HG03354 (cell line): ENCODE measurements at regions not wholly inside any gene's neighbourhood (a gene's known extent, or its start where the extent isn't known, plus 50 kb on each side); places are given as distances from the start of the nearest gene placed in this dataset.
A peak's percentile ranks its signal among the peaks of the same experiment; 100 is the strongest.

Experiments
- ATAC-seq: cut with Tn5 transposase; IDR thresholded peaks from one replicate; pipeline ENCODE4 v1.9.1; 2021; ENCODE audit warnings: mild to moderate bottlenecking; ENCODE audit not compliant: unreplicated experiment, poor library complexity, severe bottlenecking

DNA sequence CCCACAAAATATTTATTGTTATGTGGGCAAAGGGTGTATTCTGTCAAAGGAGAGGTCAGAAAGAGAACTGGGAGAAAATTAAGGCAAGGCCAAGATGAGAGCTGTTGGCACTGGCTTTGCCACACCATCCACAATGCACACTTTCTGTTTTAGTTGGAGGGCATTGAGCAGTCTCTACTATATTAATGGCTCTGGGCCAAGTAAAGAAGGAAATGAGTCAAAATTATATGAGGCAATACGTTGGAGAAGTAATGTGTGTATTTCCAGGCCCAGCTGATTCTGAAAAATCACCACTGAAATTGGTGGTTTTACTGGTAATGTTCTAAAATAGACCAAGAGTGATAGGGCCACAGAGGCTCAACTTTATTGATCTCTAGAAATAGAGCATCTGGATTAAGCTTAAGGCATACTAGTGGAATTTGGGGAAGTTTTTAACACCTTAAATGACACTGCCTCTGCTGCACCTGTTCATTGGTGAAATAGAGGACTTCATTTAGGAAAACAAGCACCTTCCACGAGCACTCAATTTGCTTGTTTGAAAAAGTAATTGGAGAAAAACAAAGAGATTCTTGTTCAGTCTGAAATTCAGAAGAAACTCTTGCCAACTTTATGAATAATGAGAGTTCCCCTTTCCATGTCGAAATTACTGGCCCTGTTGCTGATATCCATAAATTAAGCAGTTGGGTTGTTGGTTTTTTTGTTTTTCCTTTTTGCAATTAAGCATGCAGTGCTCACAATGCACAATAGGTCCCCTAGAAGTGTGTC lies 424.9 kb downstream of the ADGRL2 start:
- peak; percentile 69 for ATAC-seq

DNA sequence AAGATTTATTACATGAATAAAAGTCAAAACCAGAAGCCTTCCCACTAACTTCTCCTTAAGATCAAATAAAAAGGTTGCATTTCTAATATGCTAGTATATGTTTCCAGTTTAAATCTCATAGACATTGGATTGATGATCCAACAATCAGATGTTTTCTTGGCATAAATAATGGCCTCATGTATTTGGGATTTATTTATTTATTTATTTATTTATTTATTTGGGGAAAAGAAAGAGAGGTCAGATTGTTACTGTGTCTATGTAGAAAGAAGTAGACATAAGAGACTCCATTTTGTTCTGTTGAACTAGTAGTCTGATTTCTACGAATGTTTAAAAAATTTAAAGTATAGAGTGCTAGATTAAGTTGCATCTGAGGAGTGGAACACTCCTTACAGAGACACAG lies 422.4 kb downstream of the ADGRL2 start:
- ATAC-seq = no peak

DNA sequence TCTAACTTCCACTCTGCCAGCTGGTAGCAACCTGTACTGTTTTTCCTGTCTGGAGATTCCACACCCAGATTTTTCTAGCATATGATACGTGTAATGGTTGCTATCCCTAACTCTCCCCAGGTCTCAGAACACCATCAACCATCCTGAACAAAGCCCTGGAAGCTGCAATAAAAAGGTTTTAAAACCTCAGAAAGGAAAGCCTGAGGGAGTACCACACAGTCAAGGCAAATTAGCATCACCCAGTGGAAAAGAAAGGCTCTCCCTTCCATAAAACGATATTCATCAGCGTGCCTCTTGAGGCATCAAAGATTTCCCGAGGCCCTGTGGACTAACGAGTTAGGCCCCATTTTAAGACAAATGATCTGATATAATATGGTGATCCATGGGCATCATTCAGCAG lies 421.0 kb downstream of the ADGRL2 start:
- ATAC-seq = no peak

DNA sequence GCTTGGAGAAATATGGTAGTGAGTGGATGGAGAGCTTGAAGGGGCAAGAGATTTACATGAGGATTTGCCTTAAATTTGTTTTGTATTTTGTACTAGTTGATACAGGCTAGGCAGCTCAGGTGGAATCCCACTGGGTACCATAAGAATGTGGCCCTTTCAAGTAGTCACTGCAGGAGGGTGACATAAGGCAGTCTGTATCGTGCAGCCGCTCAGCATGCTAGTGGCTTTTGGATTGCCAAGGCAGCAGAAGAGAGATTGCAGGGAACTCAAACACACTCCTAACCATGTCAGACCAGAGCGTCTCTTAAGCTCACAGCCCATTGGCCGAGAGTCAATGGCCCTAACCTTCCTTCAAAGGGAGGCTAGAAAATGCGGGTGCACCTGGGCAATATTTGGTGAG lies 420.0 kb downstream of the ADGRL2 start:
- ATAC-seq = no peak

DNA sequence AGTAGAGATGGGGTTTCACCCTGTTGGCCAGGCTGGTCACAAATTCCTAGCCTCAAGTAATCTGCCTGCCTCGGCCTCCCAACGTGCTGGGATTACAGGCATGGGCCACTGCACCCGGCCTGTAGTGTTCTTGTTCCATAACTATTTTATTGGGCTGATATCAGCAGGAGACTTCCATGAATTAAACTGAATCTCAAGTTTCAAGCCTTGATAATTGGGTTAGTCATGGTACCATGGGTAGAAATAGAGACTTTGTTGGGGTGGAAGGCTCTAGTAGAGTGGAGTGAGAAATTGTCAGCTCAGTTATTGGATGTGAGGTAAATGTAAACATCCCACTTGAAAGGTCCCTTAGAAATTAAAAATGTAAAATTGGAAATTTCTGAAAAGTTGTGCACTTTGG lies 419.1 kb downstream of the ADGRL2 start:
- no peak for ATAC-seq

DNA sequence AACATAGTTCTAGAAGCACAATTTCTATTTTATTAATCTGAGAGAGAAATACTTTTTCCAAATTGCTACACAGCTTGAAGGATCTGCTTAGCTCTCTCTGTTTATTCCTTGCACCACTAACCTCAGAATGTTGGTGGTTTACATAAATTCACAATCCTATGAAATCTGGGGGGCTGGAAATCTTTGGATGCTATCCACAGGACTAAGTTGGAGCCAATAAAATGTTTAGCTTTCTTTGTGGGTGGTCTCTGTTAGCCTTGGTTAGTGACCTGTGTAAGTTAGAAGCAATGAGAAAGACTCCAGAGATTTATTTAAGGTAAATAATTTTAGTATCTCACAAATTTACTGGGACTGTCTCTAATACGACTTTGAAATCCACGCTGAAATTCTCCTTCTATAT lies 418.1 kb downstream of the ADGRL2 start:
- ATAC-seq = no peak

DNA sequence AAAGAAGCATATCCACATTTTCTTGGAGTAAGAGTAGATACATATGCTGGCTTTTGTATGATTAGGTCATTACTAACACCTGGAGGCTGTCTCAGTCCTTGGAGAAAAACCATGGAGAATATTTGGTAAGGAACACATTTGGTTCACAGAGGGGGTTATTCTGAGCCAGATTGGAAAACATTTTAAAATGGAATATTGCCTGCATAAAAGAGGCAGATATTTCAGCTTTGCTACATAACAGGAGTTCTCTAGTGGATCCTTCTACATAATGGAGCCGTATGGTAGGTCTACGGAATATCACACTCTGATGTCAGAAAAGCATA lies 415.1 kb downstream of the ADGRL2 start:
- no peak for ATAC-seq

DNA sequence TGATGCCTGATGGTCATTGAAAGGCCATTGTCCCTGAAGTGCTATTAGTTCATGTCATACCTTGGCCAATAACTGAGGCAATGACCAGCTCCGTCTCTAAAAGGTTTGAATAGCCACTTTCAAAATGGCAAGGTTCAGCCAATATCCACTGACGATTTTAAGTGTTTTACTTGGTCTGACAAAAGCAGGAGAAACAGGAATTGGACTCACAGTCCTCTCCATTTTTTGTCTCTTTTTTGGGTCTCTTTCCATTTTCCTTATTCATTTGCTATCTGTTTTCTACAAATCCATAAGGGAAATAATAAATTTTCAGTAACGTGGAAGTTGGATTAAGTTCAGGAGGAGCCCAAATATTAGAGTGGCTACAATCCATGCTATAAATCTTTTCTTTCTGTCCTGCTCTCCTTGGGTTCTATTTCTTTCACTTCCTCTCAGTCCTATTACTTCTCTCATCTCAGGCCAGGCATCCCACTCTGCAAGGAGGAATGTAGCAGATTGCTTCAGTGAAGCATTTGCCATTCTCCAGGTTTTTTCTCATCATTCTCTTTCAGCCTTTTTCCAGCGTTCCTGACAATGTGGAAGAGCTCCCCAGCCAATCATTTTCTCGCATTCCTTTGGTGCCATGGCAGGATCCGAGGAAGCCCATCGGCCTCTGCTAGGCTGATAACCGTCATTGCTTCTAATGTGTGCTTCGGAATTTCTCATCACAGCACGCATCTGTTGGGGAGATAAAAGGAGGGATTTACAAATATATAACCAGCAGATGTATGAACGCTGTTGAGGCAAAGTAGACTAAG lies 414.5 kb downstream of the ADGRL2 start:
- ATAC-seq = no peak

DNA sequence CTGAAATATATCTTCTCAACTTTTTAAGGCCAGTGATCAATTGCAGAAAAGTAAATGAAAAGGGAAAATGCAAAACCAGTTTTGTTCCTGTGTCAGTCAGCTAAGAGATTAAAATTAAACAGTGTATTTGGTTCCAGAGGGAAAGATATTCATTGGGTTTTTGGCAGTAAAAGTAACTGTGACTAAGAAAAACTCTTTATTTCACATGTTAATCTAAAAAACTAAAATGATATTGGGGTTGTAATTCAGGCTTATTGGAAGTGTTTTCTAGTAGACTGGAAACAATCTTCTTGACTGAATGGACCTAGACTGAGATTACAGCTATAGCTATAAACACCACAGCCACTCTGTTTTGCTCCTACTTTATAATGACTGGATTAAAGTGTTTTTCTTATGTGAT lies 413.9 kb downstream of the ADGRL2 start:
- no peak for ATAC-seq

DNA sequence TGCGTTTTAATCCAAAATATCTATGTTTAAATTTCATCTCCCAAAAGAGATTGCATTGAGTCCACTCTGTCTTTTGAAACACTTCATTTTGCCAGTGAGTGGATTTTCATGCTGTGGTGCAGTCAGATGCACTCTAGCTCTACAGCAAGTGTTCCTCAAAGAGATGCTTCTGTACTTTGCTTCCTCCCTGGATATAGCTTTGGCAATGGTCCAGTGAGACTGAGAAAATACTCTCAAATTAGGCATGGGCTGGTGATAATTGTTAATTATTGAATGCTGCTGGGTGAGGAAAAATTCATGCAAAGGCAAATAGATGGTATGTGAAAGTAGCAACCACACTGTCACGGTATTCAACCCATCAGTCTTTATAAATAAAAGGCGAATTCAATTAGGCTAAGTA lies 396.9 kb downstream of the ADGRL2 start:
- no peak for ATAC-seq

DNA sequence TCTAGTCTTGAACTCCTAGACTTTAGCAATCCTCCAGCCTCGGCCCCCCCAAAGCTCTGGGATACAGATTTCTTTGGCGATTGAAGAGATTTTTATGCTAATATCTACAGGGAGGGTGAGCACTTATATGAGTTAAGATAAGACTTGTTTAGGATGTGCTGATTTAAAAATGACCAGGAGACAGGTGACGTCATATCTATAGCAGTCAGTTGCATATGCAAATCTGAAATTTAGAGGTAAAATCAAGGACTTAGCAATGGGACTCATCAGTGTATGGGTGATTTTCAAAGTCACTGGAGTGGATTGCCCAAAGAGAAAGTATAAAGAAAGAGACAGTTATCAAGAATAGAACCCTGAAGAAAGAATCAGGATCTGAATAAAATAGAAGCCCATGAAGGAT lies 394.5 kb downstream of the ADGRL2 start:
- ATAC-seq = no peak

DNA sequence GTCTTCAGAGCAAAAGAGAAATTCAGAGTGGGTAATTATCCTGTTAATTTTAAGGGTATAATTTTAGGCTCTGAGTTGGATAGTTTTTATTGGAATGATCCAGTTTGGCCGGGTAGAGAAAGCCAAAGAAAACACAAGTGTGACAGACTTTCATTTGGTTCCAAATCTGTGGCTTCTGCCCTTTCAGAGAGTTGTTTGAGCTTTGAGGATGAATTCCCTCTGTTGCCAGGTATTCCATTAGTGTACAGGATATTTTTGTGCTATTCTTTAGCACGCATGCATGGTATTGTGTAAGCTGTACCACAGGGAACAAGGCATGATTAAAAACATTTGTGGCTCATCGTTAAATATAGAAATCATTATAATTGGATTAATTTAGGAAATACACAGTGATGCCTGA lies 384.4 kb downstream of the ADGRL2 start:
- no peak for ATAC-seq

DNA sequence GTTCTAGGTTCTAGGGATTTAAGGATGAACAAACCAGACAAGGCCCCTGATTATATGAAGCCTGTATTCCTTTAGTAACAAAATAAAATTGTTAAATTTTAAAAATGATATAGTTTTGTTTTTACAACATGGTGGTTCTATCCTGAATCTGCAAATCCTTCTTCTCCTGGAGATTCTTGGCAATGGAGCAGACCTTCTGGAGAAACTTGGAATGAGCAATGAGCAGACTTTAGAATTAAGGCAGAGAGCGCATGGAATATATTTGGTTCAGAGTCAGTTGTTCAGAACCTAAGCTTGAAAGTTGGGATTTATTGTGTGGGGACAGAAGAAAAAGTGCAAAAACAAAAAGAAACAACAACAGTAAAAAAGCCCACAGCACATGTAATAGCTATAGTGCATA lies 381.1 kb downstream of the ADGRL2 start:
- ATAC-seq = no peak

DNA sequence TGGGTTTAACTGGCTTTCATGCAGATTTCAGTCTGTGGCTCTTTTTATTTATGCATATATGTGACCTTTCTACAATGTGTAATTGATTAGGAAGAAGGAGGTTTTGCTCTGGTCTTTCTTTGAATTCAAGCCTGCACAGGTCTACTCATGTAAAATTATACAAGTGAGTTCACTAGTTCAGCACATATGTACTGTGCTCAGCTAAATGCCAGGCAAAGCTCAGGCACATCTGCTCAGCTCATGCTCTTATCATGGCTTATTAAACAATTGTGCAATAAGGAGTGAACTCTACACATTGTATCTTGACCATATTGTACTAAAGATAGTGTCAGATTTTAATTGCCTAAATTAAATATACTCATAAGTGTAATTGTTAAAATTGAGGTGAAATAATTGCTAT lies 378.4 kb downstream of the ADGRL2 start:
- ATAC-seq = no peak

DNA sequence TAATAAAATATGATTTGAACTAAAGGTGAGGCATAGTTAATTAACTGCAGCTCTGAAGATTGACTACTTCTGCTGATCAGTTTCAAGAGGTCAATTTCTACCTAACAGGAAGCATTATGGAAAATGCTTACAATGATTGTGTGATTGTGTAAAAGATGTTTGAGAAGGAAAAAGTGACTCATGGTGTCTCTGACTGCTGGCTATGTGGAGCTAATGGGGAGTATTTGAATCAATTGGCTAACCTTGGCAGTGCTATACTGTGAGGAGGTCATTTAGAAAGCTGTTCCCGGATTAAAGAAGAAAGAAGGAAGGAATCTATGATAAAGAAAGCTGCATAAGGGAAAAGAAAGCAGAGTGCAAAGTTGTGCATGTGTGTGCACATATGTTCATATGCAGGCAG lies 376.5 kb downstream of the ADGRL2 start:
- no peak for ATAC-seq

DNA sequence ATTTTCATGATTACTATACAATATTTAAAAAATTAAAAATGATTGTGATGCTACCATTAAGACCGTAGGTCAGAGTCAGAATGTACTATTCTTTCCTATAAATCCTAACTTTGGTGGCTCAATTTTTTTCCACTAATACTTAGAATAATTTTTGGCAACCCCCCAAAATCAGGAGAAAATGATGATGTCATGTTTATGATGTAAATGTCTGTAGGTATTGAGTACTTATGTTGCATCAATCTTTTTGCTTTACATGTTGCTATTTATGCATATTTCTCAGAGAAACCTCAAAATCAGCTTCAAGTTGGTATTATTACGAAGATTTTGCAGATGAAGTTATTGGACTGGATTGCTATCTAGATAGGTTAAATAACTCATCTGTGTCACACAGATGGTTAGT lies 371.2 kb downstream of the ADGRL2 start:
- no peak for ATAC-seq

DNA sequence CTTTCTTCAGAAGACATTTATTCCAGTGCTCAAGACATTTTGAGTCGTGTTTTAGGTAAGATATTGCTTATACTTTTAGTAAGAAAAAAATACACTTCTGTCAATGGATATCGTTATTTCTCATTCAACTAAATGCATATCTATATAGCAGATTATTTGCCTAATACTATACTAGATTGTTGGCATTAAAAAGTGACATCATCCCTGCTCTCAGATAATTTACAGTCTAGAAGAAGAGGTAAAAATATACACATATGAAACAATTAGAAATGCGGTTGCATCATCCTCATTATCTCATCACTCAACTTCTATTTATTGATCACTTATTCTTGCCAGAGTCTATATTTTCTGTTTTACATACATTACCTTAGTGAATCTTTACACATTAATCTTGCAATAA lies 367.7 kb downstream of the ADGRL2 start:
- no peak for ATAC-seq

DNA sequence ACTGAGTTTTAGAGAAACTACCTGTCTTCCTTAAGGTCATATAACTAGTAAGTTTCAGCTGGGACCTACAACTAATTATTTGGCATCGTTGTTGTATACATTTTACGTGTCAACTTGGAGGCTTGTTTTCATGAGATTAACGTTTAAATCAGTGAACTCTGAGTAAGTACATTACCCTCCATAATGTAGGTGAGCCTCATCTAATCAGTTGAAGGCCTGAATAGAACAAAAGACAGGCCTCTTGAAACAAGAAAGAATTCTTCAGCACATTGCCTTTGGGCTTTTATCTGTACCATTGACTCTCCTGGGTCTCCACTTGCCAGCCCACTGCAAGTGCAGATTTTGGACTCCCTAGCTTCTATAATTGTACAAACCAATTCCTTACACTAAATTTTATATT lies 364.6 kb downstream of the ADGRL2 start:
- no peak for ATAC-seq

DNA sequence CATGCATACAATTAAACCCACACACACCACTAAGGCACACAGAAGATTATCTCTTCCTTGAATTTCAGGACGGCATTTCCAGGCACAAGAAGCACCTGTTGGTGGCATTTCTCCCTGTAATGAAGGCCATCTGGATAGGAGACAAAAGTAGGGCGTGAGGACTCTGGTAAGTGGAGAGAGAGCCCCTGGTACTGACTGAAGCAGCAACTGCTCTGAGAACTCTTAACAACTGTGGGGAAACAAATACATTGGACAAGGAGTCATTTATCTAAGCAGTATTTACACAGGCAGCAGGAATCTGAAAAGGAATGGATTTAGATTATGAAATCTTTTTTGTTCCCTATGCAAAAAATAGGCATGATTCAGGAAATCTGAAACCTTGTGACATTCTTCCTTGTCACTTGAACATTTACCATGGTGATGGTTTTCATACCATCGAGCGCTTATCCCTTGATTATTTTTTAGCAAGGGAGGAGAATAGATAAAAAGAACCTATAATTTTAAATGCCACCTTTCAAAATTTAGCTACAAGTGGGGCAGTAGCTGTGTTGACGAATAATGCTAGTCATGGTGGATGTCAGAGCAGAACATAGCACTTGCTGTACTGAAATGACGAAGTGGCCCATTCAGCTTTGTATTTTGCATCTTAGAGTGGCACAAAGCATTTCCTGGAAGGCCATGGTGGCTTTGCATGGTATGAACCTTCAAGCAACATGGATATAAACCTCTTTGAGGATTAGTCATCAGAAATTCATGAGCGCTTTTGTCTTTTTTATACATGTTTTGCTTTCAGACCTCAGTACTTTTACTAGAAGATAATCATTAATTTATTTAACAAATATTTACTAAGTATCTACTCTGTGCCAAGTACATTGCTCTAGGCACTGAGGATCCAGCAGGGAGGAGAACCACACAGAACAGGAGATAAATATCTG lies 362.0 kb downstream of the ADGRL2 start:
- ATAC-seq = no peak

DNA sequence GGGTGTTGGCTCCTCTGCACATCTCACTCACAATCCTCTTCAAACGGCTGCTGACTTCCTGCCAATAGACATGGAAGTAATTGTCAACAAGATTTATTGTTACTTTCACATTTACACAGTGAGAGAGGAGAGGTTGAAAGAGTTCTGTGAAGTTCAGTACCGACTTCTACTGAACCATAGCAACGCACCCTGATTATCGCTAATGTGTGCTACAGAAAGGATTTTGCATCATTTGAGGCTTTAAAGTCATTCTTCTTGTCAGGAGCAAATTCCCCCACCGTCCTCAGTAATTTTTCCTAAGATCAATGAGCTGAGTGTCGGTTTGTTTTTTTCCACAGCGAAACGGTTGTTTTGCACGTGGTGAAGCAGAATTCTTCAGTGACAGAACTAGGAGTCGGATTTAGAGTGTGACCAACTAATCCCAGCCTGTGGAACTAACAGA lies 361.0 kb downstream of the ADGRL2 start:
- ATAC-seq = no peak
